Gastroesophageal sphincter (tissue), 4 donors: ENCODE measurements at regions not wholly inside any gene's neighbourhood (a gene's known extent, or its start where the extent isn't known, plus 50 kb on each side); places are given as distances from the start of the nearest gene placed in this dataset.
"Not testable (repeated sequence)": the region's sequence is repeated elsewhere in the genome, so short reads cannot be mapped to it uniquely, and the experiment has no call there.

ENCODE experiments used
- ATAC-seq: fragments of 150-250 bp; one replicate; pipeline ENCODE4 v1.9.1; 2016; ENCODE audit warnings: mild to moderate bottlenecking, moderate library complexity
- H3K27ac ChIP-seq, 4 donors: fragments of 200-600 bp; sonication (generic) in 3 of 4; 1 replicate in 3 of 4; 2 replicates in 1 of 4; pipeline ENCODE4 v1.5.1; 2016 to 2019
- H3K27me3 ChIP-seq: fragments of 200-600 bp; sonication (generic); one replicate; pipeline ENCODE4 v1.5.1; 2019
- H3K36me3 ChIP-seq, 2 donors: fragments of 200-600 bp; sonication (generic); one replicate each; pipeline ENCODE4 v1.5.1; 2019; ENCODE audit warnings: control low read depth in 1 of 2
- H3K4me1 ChIP-seq, 3 donors: fragments of 200-600 bp; sonication (generic); 1 replicate in 2 of 3; 2 replicates in 1 of 3; pipeline ENCODE4 v1.5.1; 2016 to 2019; ENCODE audit warnings: control low read depth in 2 of 3
- H3K4me3 ChIP-seq, 2 donors: fragments of 200-600 bp; sonication (generic); one replicate each; pipeline ENCODE4 v1.5.1; 2019; ENCODE audit warnings: mild to moderate bottlenecking in 1 of 2, moderate library complexity in 1 of 2
- H3K9me3 ChIP-seq, 3 donors: fragments of 200-600 bp; sonication (generic); one replicate each; pipeline ENCODE4 v1.5.1; 2017 to 2019; ENCODE audit warnings: control low read depth in 2 of 3
- EP300 ChIP-seq: sonication (generic); formaldehyde crosslinking; IDR thresholded peaks from one replicate; pipeline ENCODE4 v1.6.1; 2017; ENCODE audit warnings: antibody characterized with exemption, mild to moderate bottlenecking
- POLR2A ChIP-seq, 2 donors: fragments of 450-650 bp; IDR thresholded peaks; one replicate each; pipeline ENCODE4 v1.6.1; 2017; ENCODE audit warnings: antibody characterized with exemption in 2 of 2, mild to moderate bottlenecking in 2 of 2, moderate library complexity in 1 of 2
- POLR2AphosphoS5 ChIP-seq: sonication (generic); formaldehyde crosslinking; IDR thresholded peaks from one replicate; pipeline ENCODE4 v1.6.1; 2017; ENCODE audit warnings: antibody characterized with exemption
- WGBS, 2 donors: methylation state at CpG; one replicate each; pipeline ENCODE4 v1.1.5; 2018; ENCODE audit warnings: low coverage in 1 of 2; 5-methylcytosine and 5-hydroxymethylcytosine counted together
- TF ChIP-seq, protein P1 (sequence below), 4 experiments: fragments of 200-600 bp in 2 of 4; fragments of 450-650 bp in 2 of 4; sonication (generic) in 1 of 4; IDR thresholded peaks; one replicate each; pipeline ENCODE4 v1.5.1; 2017 to 2019; ENCODE audit warnings: antibody characterized with exemption in 4 of 4, mild to moderate bottlenecking in 2 of 4, moderate library complexity in 2 of 4

DNA sequence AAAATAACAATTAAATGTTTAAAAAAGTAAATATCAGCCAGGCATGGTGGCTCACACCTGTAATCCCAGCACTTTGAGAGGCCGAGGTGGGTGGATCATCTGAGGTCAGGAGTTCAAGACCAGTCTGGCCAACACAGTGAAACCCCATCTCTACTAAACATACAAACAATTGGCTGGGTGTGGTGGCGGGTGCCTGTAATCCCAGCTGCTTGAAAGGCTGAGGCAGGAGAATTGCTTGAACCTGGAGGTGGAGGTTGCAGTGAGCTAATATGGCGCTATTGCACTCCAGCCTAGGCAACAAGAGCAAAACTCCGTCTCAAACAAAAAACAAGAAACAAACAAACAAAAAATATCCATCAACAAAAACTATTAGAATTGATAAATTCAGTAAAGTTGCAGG lies 77.5 kb downstream of the SNX5 start:
- ATAC-seq, H3K27me3 ChIP-seq, H3K4me3 ChIP-seq, H3K36me3 ChIP-seq, H3K27ac ChIP-seq: not testable (repeated sequence)
- H3K4me1 ChIP-seq: peaks cover under 1 to 25% (median 10%) of the 10 kb centered on the region in 3 donors
- H3K9me3 ChIP-seq: peaks cover 0 to 18% (median 0%) of the 10 kb centered on the region in 3 donors
- WGBS, 2 donors: 98 to 100% methylated on average over 1 to 4 of the region's 4 CpGs

DNA sequence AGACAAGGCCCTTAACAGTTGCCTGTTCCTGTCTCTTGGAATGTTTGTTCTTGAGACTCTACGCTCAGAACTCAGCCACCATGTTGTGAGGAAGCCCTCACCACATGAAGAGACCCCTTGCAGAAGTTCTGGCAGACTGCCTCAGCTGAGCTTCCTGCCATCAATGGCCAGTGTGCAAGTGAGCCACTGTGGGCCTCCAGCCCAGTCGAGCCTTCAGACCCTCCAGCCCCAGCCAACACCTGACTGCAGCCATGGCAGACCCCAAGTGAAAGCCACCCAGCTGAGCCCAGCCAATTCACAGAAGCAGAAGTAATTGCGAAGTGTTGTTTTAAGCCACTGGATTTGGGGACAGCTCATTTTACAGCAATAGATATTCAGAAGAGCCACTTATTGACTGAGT lies 78.3 kb downstream of the SNX5 start:
- Histone ChIP-seq H3K27me3 (no peaks in the 10 kb centered on the region), H3K4me1 (peaks cover 0 to 25% (median 5%) of the 10 kb centered on the region in 3 donors), H3K4me3 (no peak overlapping the region), H3K36me3 (peaks cover 0 to 6% of the 10 kb centered on the region in 2 donors), H3K27ac (no peak overlapping the region), H3K9me3 (peaks cover 0 to 18% (median 0%) of the 10 kb centered on the region in 3 donors)
- WGBS, 2 donors: no CpG with 5 or more reads among the region's 3 CpGs
- ATAC-seq: no peak
- TF ChIP-seq POLR2AphosphoS5 (no peak), POLR2A (IDR thresholded peaks at IDR 0.05) (no peak), EP300 (no peak)
- TF ChIP-seq, protein P1, sequence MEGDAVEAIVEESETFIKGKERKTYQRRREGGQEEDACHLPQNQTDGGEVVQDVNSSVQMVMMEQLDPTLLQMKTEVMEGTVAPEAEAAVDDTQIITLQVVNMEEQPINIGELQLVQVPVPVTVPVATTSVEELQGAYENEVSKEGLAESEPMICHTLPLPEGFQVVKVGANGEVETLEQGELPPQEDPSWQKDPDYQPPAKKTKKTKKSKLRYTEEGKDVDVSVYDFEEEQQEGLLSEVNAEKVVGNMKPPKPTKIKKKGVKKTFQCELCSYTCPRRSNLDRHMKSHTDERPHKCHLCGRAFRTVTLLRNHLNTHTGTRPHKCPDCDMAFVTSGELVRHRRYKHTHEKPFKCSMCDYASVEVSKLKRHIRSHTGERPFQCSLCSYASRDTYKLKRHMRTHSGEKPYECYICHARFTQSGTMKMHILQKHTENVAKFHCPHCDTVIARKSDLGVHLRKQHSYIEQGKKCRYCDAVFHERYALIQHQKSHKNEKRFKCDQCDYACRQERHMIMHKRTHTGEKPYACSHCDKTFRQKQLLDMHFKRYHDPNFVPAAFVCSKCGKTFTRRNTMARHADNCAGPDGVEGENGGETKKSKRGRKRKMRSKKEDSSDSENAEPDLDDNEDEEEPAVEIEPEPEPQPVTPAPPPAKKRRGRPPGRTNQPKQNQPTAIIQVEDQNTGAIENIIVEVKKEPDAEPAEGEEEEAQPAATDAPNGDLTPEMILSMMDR (IDR thresholded peaks at IDR 0.05): no peak

DNA sequence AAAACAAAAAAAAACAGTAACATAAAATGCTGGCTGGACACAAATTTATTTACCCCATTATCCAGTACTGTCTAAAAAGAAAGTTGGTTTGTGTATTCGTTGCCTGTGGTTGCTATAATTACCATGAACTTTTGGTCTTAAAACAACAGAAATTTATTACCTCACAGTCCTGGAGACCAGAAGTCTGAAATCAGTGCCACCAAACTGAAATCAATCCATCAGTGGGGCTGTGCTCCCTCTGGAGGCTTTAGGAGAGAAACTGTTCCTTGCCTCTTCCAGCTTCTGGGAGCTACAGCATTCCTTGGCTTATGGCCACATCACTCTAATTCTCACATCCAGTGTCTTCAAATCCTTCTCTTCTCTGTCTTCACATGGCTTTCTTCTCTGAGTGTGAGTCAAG lies 79.4 kb downstream of the SNX5 start:
- peaks cover 0 to 6% of the 10 kb centered on the region in 2 donors for H3K36me3 ChIP-seq
- peaks cover 0 to 19% (median 0%) of the 10 kb centered on the region in 3 donors for H3K4me1 ChIP-seq
- no peak for TF ChIP-seq EP300
- TF ChIP-seq POLR2AphosphoS5: no peak
- TF ChIP-seq, protein P1 (IDR thresholded peaks at IDR 0.05): no peak
- TF ChIP-seq POLR2A (IDR thresholded peaks at IDR 0.05): no peak
- ATAC-seq: no peak
- no peak overlapping the region for H3K4me3 ChIP-seq
- 86 to 100% methylated on average over 1 of the region's 1 CpG for WGBS, 2 donors
- peaks cover 0 to 18% (median 0%) of the 10 kb centered on the region in 3 donors for H3K9me3 ChIP-seq
- no peaks in the 10 kb centered on the region for H3K27me3 ChIP-seq
- H3K27ac ChIP-seq: no peak overlapping the region

DNA sequence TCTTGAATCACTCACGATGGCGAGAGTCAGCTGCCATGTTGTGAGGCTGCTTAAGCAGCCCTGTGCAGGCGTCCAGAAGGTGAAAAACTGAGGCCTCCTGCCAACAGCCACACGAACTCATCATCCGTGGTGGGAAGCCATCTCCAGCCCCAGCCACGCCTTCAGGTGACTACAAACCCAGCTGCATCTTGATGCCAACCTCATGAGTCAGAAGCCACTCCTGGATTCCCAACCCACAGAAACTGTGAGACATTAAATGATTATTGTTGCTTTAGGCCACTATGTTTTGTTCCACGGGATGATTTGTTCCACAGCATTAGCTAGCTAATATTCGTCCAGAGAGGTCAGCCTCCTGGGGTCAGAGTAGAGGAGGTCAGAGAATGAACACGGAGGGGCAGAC lies 80.5 kb downstream of the SNX5 start:
- Histone ChIP-seq H3K36me3 (peaks cover 0 to 6% of the 10 kb centered on the region in 2 donors), H3K4me3 (no peak overlapping the region), H3K27ac (no peak overlapping the region), H3K4me1 (peaks cover 0 to 24% (median 0%) of the 10 kb centered on the region in 3 donors), H3K27me3 (no peaks in the 10 kb centered on the region), H3K9me3 (peaks cover 0 to 18% (median 0%) of the 10 kb centered on the region in 3 donors)
- 45 to 56% methylated on average over 5 of the region's 9 CpGs for WGBS, 2 donors
- no peak for TF ChIP-seq POLR2A (IDR thresholded peaks at IDR 0.05)
- no peak for TF ChIP-seq POLR2AphosphoS5
- no peak for TF ChIP-seq EP300
- TF ChIP-seq, protein P1 (IDR thresholded peaks at IDR 0.05): no peak
- no peak for ATAC-seq

DNA sequence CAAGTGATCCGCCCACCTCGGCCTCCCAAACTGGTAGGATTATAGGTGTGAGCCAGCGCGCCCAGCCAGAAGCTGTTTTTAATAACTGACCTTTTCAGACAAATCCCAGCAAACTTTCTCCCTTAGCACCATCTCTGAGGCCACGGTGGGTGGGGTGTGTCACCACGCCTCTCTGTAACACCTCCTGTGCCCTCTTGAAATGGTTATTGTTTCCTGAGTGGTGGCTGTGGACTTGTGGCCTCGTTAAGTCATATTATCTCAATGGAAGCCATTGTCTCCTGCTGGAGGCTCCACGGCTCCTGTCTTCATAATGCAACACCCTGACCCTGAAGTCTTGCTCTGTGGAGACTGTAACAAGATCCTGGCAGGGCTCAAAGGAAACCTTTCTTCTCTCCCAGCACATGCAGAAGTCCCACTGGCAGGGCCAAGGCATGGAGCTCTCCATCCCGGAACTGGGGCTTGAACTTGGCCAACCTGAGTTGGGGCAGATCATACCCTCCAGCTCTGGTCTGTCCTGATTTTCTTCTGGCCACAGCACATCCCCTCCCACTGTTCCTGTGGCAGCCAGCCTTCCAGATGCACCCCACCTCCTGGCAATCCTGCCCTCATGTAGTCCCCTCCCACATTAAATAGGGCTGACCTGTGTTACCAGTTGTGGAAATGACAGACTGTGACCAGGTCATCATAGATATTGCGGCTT lies 81.1 kb downstream of the SNX5 start:
- Histone ChIP-seq H3K36me3 (peaks cover 0 to 6% of the 10 kb centered on the region in 2 donors), H3K4me1 (peaks cover 0 to 27% (median 0%) of the 10 kb centered on the region in 3 donors), H3K27ac (no peak overlapping the region), H3K9me3 (peaks cover 0 to 18% (median 0%) of the 10 kb centered on the region in 3 donors), H3K27me3 (no peaks in the 10 kb centered on the region), H3K4me3 (no peak overlapping the region)
- TF ChIP-seq POLR2A (IDR thresholded peaks at IDR 0.05) (no peak), POLR2AphosphoS5 (no peak), EP300 (no peak)
- TF ChIP-seq, protein P1 (IDR thresholded peaks at IDR 0.05): no peak
- 82 to 84% methylated on average over 8 to 9 of the region's 10 CpGs for WGBS, 2 donors
- no peak for ATAC-seq
